KMS-11 (cell line): ENCODE measurements at regions not wholly inside any gene's neighbourhood (a gene's known extent, or its start where the extent isn't known, plus 50 kb on each side); places are given as distances from the start of the nearest gene placed in this dataset.

Experiments used
- H2AFZ ChIP-seq: fragments of 200-600 bp; sonication (generic); 2 replicates; pipeline ENCODE4 v1.6.1; 2016; ENCODE audit warnings: antibody characterized with exemption, mixed run types, low read depth
- H3K27ac ChIP-seq: fragments of 200-600 bp; sonication (generic); 2 replicates; pipeline ENCODE4 v1.6.1; 2016; ENCODE audit warnings: mild to moderate bottlenecking, mixed run types
- H3K27me3 ChIP-seq: fragments of 200-600 bp; sonication (generic); 2 replicates; pipeline ENCODE4 v1.6.1; 2017; ENCODE audit warnings: mild to moderate bottlenecking, low read depth, mixed run types, moderate library complexity; ENCODE audit not compliant: insufficient read depth
- H3K36me3 ChIP-seq: fragments of 200-600 bp; sonication (generic); 2 replicates; pipeline ENCODE4 v1.6.1; 2017; ENCODE audit warnings: mild to moderate bottlenecking, mixed run types; ENCODE audit not compliant: insufficient read depth
- H3K4me1 ChIP-seq: fragments of 200-600 bp; sonication (generic); 2 replicates; pipeline ENCODE4 v1.6.1; 2016; ENCODE audit warnings: mild to moderate bottlenecking, low read depth, mixed run types; ENCODE audit not compliant: poor library complexity, severe bottlenecking
- H3K4me2 ChIP-seq: fragments of 200-600 bp; sonication (generic); 2 replicates; pipeline ENCODE4 v1.7.0; 2016; ENCODE audit warnings: mild to moderate bottlenecking, mixed run types
- H3K4me3 ChIP-seq: fragments of 200-600 bp; sonication (generic); IDR thresholded peaks from 2 replicates; pipeline ENCODE4 v1.6.1; 2017; ENCODE audit warnings: low read depth, low read length, mixed read lengths; ENCODE audit not compliant: insufficient read depth
- H3K79me2 ChIP-seq: fragments of 200-600 bp; sonication (generic); 2 replicates; pipeline ENCODE4 v1.6.1; 2016; ENCODE audit warnings: low read depth, mixed run types; ENCODE audit not compliant: insufficient read depth
- H3K9ac ChIP-seq: fragments of 200-600 bp; sonication (generic); 2 replicates; pipeline ENCODE4 v1.6.1; 2016; ENCODE audit warnings: mild to moderate bottlenecking, mixed run types
- H4K20me1 ChIP-seq: fragments of 200-600 bp; sonication (generic); 2 replicates; pipeline ENCODE4 v1.6.1; 2016; ENCODE audit warnings: mild to moderate bottlenecking, mixed run types; ENCODE audit not compliant: insufficient read depth
- TF ChIP-seq, protein P1 (sequence below): fragments of 200-600 bp; sonication (generic); conservative IDR thresholded peaks from 2 replicates; pipeline ENCODE4 v1.6.1; 2017; ENCODE audit warnings: low read depth, mild to moderate bottlenecking, antibody characterized with exemption, low read length, moderate library complexity, mixed read lengths

DNA sequence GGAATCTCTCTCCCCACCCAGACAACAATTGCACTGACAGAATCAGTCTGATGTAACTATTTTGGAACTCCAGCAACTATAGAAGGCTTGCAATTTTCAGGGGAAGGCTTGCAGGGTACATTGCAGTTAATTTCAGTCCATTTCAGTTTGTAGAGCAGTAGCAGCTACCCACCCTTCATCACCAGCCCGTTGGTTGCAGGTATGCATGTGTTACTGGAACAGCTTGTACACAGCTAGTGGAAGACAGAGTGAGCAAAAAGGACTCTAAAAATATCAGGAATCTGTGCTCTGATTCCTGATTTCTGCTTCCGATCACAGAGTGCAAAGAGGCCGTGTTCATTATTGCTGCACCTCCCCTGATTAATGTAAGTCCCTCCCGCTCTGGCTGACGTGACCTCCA, 449.0 kb downstream of the NPHP4 start:
- H3K36me3 ChIP-seq, result no peaks in the 10 kb centered on the region
- no peaks in the 10 kb centered on the region; the same call in 1 of the 2 replicates for H3K27me3 ChIP-seq
- H3K9ac ChIP-seq, result no peak overlapping the region
- H3K79me2 ChIP-seq, result no peaks in the 10 kb centered on the region
- no peaks in the 10 kb centered on the region for H3K4me1 ChIP-seq
- TF ChIP-seq, protein P1, sequence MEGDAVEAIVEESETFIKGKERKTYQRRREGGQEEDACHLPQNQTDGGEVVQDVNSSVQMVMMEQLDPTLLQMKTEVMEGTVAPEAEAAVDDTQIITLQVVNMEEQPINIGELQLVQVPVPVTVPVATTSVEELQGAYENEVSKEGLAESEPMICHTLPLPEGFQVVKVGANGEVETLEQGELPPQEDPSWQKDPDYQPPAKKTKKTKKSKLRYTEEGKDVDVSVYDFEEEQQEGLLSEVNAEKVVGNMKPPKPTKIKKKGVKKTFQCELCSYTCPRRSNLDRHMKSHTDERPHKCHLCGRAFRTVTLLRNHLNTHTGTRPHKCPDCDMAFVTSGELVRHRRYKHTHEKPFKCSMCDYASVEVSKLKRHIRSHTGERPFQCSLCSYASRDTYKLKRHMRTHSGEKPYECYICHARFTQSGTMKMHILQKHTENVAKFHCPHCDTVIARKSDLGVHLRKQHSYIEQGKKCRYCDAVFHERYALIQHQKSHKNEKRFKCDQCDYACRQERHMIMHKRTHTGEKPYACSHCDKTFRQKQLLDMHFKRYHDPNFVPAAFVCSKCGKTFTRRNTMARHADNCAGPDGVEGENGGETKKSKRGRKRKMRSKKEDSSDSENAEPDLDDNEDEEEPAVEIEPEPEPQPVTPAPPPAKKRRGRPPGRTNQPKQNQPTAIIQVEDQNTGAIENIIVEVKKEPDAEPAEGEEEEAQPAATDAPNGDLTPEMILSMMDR, result no peak
- H3K4me2 ChIP-seq, result no peak overlapping the region
- no peak overlapping the region for H3K27ac ChIP-seq
- no peaks in the 10 kb centered on the region for H4K20me1 ChIP-seq
- H2AFZ ChIP-seq, result no peak overlapping the region
- no peak overlapping the region for H3K4me3 ChIP-seq

DNA sequence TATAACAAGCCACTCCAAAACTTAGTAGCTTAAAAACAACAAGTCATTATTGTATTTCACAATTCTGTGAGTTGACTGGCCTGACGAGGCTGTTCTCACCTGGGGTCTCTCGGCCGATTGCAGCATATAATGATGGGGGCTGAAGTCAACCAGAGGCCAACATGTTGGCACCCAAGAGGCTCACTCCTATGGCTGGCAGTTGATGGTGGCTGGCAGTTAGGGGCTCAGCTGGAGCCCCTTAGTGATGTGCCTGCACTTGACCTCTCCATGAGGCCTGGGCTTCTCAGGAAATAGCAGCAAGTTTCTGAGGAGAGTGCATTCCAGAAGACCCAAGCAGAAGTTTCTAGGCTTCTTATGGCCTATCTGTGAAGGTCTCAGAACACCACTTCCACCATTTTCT, 459.4 kb downstream of the NPHP4 start:
- Histone ChIP-seq H3K27me3 (peaks cover 3% of the 10 kb centered on the region; the same call in 1 of the 2 replicates), H2AFZ (no peak overlapping the region), H4K20me1 (no peaks in the 10 kb centered on the region), H3K9ac (no peak overlapping the region), H3K27ac (no peak overlapping the region), H3K4me1 (no peaks in the 10 kb centered on the region), H3K79me2 (no peaks in the 10 kb centered on the region), H3K4me3 (no peak overlapping the region), H3K4me2 (no peak overlapping the region), H3K36me3 (no peaks in the 10 kb centered on the region)
- TF ChIP-seq, protein P1, result no peak

DNA sequence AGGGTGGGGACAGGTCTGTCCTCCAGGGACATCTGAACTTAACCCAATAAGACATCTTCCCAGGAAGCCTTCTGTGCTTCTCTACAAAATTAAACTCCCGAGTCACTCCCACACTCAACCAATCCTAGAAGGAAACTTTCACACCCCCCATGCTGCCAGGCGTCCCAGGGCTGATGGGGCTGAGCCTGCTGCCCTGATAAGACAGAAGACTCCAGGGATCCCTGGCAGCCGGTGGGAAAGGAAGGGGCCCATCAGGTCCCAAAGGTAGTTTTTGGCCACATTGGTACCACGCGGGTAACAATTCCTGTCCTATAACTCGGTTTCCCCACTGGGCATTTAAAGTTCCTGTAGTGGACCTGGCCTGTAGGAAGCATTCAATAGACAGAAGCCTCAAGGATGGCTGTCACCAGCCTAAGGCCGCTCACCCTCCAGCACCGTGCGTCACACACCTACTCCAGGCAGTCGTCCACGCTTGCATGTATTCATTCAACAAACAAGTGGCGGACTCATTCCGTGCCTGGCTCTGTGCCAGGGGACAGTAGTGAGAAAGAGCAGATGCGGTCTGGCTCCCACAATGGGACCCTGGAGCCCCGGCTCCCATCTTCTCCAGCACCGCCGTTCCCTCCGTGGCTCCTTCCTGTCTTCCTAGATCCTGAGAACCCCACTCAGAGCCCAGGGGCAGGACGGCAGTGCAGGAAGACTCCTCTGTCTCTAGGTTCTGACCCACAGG, 465.2 kb downstream of the NPHP4 start:
- Histone ChIP-seq H3K9ac (no peak overlapping the region), H3K4me1 (no peaks in the 10 kb centered on the region), H3K4me2 (no peak overlapping the region), H3K27me3 (peaks cover 33% of the 10 kb centered on the region), H3K27ac (no peak overlapping the region), H4K20me1 (no peaks in the 10 kb centered on the region), H3K79me2 (no peaks in the 10 kb centered on the region), H2AFZ (no peak overlapping the region), H3K4me3 (no peak overlapping the region), H3K36me3 (no peaks in the 10 kb centered on the region)
- TF ChIP-seq, protein P1, result no peak

DNA sequence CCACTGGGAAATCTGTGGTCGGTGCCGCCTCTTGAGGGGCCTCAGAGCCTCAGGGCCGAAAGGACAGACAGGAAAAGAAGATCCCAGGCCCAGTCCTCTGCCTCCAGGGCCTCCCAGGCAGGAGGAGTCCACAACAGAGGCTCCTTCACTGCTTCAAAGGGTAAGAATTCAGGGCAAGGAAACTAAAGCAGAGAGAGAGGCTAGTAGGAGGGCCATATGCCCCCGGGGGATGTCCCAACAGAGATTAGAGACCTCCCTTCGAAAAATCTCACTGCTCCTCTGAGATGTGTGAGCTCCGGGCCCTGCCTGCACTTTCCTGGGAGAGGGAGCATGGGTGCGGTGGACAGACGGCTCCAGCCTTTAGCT, 465.9 kb downstream of the NPHP4 start:
- Histone ChIP-seq H3K4me1 (no peaks in the 10 kb centered on the region), H3K27me3 (peaks cover 39% of the 10 kb centered on the region), H3K36me3 (no peaks in the 10 kb centered on the region), H3K79me2 (no peaks in the 10 kb centered on the region), H3K27ac (no peak overlapping the region), H4K20me1 (no peaks in the 10 kb centered on the region), H3K9ac (no peak overlapping the region), H2AFZ (no peak overlapping the region), H3K4me2 (no peak overlapping the region), H3K4me3 (no peak overlapping the region)
- TF ChIP-seq, protein P1, result no peak
